SK-N-SH treated with all-trans-retinoic acid at 6 μM for 48 hours (cell line): ENCODE measurements at regions not wholly inside any gene's neighbourhood (a gene's known extent, or its start where the extent isn't known, plus 50 kb on each side); places are given as distances from the start of the nearest gene placed in this dataset.

Experiments
- CSRNP3 ChIP-seq: fragments of 250-450 bp; sonication (Bioruptor Pico); IDR thresholded peaks from 2 replicates; pipeline ENCODE4 v1.5.1; 2021; ENCODE audit warnings: mild to moderate bottlenecking, moderate library complexity
- GLIS3 ChIP-seq: fragments of 250-450 bp; sonication (Bioruptor Pico); IDR thresholded peaks from 2 replicates; pipeline ENCODE4 v1.5.0; 2020; ENCODE audit warnings: mild to moderate bottlenecking, moderate library complexity
- ZC3H10 ChIP-seq: fragments of 250-450 bp; sonication (Bioruptor Pico); IDR thresholded peaks from 2 replicates; pipeline ENCODE4 v1.5.1; 2021; ENCODE audit warnings: mild to moderate bottlenecking, moderate library complexity

GRCh38 chr1:81455481-81455880 lies 345.3 kb upstream of the ADGRL2 start:
- no peak for TF ChIP-seq ZC3H10
- TF ChIP-seq CSRNP3 (CRISPR knock-in tag) = no peak
- no peak for TF ChIP-seq GLIS3
